Neural progenitor cell (in vitro differentiated cells): ENCODE measurements at regions not wholly inside any gene's neighbourhood (a gene's known extent, or its start where the extent isn't known, plus 50 kb on each side); places are given as distances from the start of the nearest gene placed in this dataset.

Experiments used
- DNase-seq: peaks from one replicate; pipeline ENCODE4 v3.0.0-alpha.2; 2016; ENCODE audit warnings: low spot score
- H2AFZ ChIP-seq: fragments of 200-600 bp; sonication (generic); replicated peaks from 2 replicates; pipeline ENCODE4 v1.6.1; 2016; ENCODE audit warnings: antibody characterized with exemption
- H3F3A ChIP-seq: fragments of 200-600 bp; sonication (generic); 2 replicates; pipeline ENCODE4 v1.6.1; 2016; ENCODE audit warnings: antibody characterized with exemption, low read depth
- H3K27ac ChIP-seq: fragments of 200-600 bp; sonication (generic); 2 replicates; pipeline ENCODE4 v1.5.1; 2016; ENCODE audit warnings: mild to moderate bottlenecking
- H3K27me3 ChIP-seq: fragments of 200-600 bp; sonication (generic); 2 replicates; pipeline ENCODE4 v1.6.1; 2016; ENCODE audit warnings: mild to moderate bottlenecking, moderate library complexity
- H3K36me3 ChIP-seq: fragments of 200-600 bp; sonication (generic); 2 replicates; pipeline ENCODE4 v1.5.1; 2016
- H3K4me1 ChIP-seq: fragments of 200-600 bp; sonication (generic); 2 replicates; pipeline ENCODE4 v1.6.1; 2016; ENCODE audit warnings: mixed run types
- H3K4me2 ChIP-seq: fragments of 200-600 bp; sonication (generic); 2 replicates; pipeline ENCODE4 v1.6.1; 2016
- H3K4me3 ChIP-seq: fragments of 200-600 bp; sonication (generic); 2 replicates; pipeline ENCODE4 v1.5.1; 2016
- H3K79me2 ChIP-seq: fragments of 200-600 bp; sonication (generic); 2 replicates; pipeline ENCODE4 v1.6.1; 2016; ENCODE audit warnings: low read depth
- H3K9ac ChIP-seq: fragments of 200-600 bp; sonication (generic); 2 replicates; pipeline ENCODE4 v1.6.1; 2016
- H3K9me3 ChIP-seq: fragments of 200-600 bp; sonication (generic); 2 replicates; pipeline ENCODE4 v1.5.1; 2016; ENCODE audit warnings: low read depth
- H4K20me1 ChIP-seq: fragments of 200-600 bp; sonication (generic); 2 replicates; pipeline ENCODE4 v1.6.1; 2016; ENCODE audit warnings: low read depth
- H3K27ac Mint-ChIP-seq: 3 replicates; pipeline ENCODE4 v1.8.0; 2021; ENCODE audit warnings: mixed read lengths
- H3K27me3 Mint-ChIP-seq: 2 replicates; pipeline ENCODE4 v1.8.0; 2022; ENCODE audit warnings: low read depth, mild to moderate bottlenecking, inconsistent platforms, moderate library complexity, mixed read lengths; ENCODE audit not compliant: insufficient read depth
- H3K36me3 Mint-ChIP-seq: 3 replicates; pipeline ENCODE4 v1.8.0; 2021; ENCODE audit warnings: mixed read lengths
- H3K4me1 Mint-ChIP-seq: 3 replicates; pipeline ENCODE4 v1.8.0; 2021; ENCODE audit warnings: mixed read lengths
- H3K4me3 Mint-ChIP-seq: 3 replicates; pipeline ENCODE4 v1.8.0; 2021; ENCODE audit warnings: mild to moderate bottlenecking, moderate library complexity, mixed read lengths
- H3K9me3 Mint-ChIP-seq: 3 replicates; pipeline ENCODE4 v1.8.0; 2020; ENCODE audit warnings: mixed read lengths
- CTCF ChIP-seq: fragments of 200-600 bp; sonication (generic); IDR thresholded peaks from 2 replicates; pipeline ENCODE4 v1.5.1; 2017; ENCODE audit warnings: antibody characterized with exemption, mild to moderate bottlenecking
- EZH2 ChIP-seq: fragments of 200-600 bp; sonication (generic); IDR thresholded peaks from 2 replicates; pipeline ENCODE4 v1.6.1; 2017; ENCODE audit warnings: antibody characterized with exemption, mild to moderate bottlenecking, moderate library complexity
- EZH2phosphoT487 ChIP-seq: fragments of 200-600 bp; sonication (generic); IDR thresholded peaks from 2 replicates; pipeline ENCODE4 v1.6.1; 2017; ENCODE audit warnings: antibody characterized with exemption

GRCh38 chr18:4511166-4511565, 56.1 kb upstream of the DLGAP1 start:
- Mint-ChIP-seq H3K4me3 (no peak overlapping the region), H3K4me1 (no peaks in the 10 kb centered on the region), H3K9me3 (peaks cover 4% of the 10 kb centered on the region), H3K27ac (no peak overlapping the region), H3K27me3 (peaks cover 4% of the 10 kb centered on the region), H3K36me3 (no peaks in the 10 kb centered on the region)
- no peak overlapping the region for H3K9ac ChIP-seq
- no peak overlapping the region for H3K4me3 ChIP-seq
- DNase-seq: no peak
- no peaks in the 10 kb centered on the region for H3F3A ChIP-seq
- no peaks in the 10 kb centered on the region for H3K9me3 ChIP-seq
- H3K36me3 ChIP-seq: no peaks in the 10 kb centered on the region
- H3K4me1 ChIP-seq: no peaks in the 10 kb centered on the region
- no peaks in the 10 kb centered on the region for H4K20me1 ChIP-seq
- H3K4me2 ChIP-seq: no peak overlapping the region
- no peak for TF ChIP-seq EZH2phosphoT487
- no peak overlapping the region for H3K27ac ChIP-seq
- no peaks in the 10 kb centered on the region for H3K79me2 ChIP-seq
- no peaks in the 10 kb centered on the region for H3K27me3 ChIP-seq
- no peak overlapping the region for H2AFZ ChIP-seq

DNA sequence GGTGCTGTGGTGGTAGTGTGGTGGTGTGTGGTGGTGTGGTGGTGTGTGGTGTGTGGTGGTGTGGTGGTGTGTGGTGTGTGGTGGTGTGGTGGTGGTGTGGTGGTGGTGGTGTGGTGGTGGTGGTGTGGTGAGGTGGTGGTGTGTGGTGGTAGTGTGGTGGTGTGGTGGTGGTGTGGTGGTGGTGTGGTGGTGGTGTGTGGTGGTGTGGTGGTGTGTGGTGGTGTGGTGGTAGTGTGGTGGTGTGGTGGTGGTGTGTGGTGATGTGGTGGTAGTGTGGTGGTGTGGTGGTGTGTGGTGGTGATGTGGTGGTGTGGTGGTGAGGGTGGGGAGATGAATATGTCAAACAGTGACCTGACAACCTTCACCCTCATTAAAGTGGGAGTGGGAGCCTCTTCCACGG, 55.6 kb upstream of the DLGAP1 start:
- H3K27ac Mint-ChIP-seq: no peak overlapping the region
- peaks cover 4% of the 10 kb centered on the region for H3K9me3 Mint-ChIP-seq
- Histone ChIP-seq H3K9me3 (no peaks in the 10 kb centered on the region), H3K27ac (no peak overlapping the region), H3F3A (no peaks in the 10 kb centered on the region), H3K36me3 (no peaks in the 10 kb centered on the region), H3K4me1 (no peaks in the 10 kb centered on the region), H3K4me3 (no peak overlapping the region), H3K9ac (no peak overlapping the region), H3K79me2 (no peaks in the 10 kb centered on the region), H3K4me2 (no peak overlapping the region), H3K27me3 (no peaks in the 10 kb centered on the region), H2AFZ (no peak overlapping the region), H4K20me1 (no peaks in the 10 kb centered on the region)
- TF ChIP-seq EZH2phosphoT487: no peak
- TF ChIP-seq EZH2: no peak
- TF ChIP-seq CTCF: no peak
- no peak overlapping the region for H3K4me3 Mint-ChIP-seq
- peaks cover 4% of the 10 kb centered on the region for H3K27me3 Mint-ChIP-seq
- H3K36me3 Mint-ChIP-seq: no peaks in the 10 kb centered on the region
- DNase-seq: no peak
- no peaks in the 10 kb centered on the region for H3K4me1 Mint-ChIP-seq

DNA sequence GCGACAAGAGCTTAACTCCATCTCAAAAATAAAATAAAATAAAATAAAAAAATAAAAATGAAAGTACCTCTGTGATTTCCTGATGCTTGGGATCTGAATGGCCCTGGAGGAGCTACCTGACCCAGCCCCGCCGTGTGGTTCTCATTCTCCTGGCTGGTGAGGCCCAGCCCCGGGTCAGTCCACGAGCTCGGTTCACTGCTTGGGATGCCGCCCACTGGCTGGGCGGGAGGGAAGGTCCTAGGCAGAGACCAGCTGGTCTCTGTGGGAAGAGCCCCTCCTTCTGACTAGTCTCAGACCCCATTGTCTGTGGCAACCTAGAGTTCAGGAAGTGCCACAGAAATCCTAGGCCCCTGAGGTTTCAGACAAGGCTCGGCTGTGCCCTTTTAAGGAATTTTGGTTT, 55.1 kb upstream of the DLGAP1 start:
- Histone ChIP-seq H3F3A (no peaks in the 10 kb centered on the region), H3K4me2 (no peak overlapping the region), H3K27me3 (no peaks in the 10 kb centered on the region), H3K4me1 (no peaks in the 10 kb centered on the region), H3K79me2 (no peaks in the 10 kb centered on the region), H3K9ac (no peak overlapping the region), H3K27ac (no peak overlapping the region), H3K9me3 (no peaks in the 10 kb centered on the region), H2AFZ (no peak overlapping the region), H3K4me3 (no peak overlapping the region), H3K36me3 (no peaks in the 10 kb centered on the region), H4K20me1 (no peaks in the 10 kb centered on the region)
- no peak for DNase-seq
- Mint-ChIP-seq H3K36me3 (no peaks in the 10 kb centered on the region), H3K27ac (no peak overlapping the region), H3K9me3 (peaks cover 4% of the 10 kb centered on the region), H3K27me3 (peaks cover 4% of the 10 kb centered on the region), H3K4me1 (no peaks in the 10 kb centered on the region), H3K4me3 (no peak overlapping the region)
- TF ChIP-seq CTCF: no peak
- no peak for TF ChIP-seq EZH2
- TF ChIP-seq EZH2phosphoT487: no peak
